GM12873 (cell line): ENCODE measurements at regions not wholly inside any gene's neighbourhood (a gene's known extent, or its start where the extent isn't known, plus 50 kb on each side); places are given as distances from the start of the nearest gene placed in this dataset.

Experiments used
- TF ChIP-seq, protein P1 (sequence below): IDR thresholded peaks from 2 replicates; pipeline ENCODE4 v1.5.1; 2012; ENCODE audit warnings: low read depth, mild to moderate bottlenecking, moderate library complexity, low read length, control low read depth; ENCODE audit not compliant: insufficient read depth; ENCODE audit errors: missing control alignments

DNA sequence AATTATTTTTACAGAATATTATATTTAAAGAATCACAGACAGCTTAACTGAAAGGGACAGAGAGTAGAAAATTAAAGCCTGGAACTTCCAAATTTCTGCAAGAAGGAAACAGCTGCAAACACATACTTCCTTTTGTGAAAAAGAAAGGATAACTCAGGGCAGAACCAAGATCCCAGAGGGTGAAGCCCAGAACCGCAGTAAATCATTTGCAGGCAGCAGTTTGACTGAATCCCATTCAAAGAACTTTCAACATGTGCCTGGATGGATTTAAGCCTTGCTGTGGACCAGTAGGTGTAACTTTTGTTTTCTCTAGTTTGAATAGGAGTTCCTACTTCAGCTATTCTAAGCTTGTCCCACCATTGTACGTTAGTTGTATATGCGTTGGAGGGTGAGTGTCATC lies 733.2 kb downstream of the ROBO2 start:
- TF ChIP-seq, protein P1, sequence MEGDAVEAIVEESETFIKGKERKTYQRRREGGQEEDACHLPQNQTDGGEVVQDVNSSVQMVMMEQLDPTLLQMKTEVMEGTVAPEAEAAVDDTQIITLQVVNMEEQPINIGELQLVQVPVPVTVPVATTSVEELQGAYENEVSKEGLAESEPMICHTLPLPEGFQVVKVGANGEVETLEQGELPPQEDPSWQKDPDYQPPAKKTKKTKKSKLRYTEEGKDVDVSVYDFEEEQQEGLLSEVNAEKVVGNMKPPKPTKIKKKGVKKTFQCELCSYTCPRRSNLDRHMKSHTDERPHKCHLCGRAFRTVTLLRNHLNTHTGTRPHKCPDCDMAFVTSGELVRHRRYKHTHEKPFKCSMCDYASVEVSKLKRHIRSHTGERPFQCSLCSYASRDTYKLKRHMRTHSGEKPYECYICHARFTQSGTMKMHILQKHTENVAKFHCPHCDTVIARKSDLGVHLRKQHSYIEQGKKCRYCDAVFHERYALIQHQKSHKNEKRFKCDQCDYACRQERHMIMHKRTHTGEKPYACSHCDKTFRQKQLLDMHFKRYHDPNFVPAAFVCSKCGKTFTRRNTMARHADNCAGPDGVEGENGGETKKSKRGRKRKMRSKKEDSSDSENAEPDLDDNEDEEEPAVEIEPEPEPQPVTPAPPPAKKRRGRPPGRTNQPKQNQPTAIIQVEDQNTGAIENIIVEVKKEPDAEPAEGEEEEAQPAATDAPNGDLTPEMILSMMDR, result no peak

DNA sequence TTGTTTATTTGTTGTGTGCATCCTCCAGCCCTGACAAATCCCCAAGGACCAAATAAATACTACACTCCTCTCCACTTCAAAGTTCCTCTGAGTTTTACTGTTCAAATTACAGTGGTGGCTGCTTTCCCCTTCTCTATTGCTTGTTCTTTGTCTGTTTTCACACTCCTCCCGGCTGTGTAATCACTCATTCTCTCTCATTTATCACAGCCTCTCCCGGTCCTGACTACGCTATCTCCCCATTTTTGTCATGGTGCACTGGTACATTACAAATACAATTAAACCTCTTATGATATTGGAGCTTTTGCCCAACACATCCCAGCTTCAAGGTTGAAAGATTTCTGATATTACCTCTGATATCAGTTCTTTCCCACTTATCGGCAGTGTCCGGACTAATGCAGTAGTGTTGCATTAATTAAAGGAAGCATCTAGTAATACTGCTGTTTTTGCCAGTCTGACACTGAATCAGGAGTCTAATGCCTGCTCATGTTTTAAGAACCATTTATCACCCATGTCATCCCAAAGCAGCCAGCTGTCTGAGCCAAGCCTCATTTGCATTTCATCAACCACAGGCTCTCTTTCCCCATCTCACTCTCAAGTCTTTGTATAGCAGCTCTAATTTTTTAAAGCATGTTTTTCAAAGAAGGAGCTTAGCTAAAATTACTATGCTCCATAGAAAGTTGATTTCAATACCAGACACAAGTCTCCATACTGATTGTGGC lies 740.5 kb downstream of the ROBO2 start:
- TF ChIP-seq, protein P1, result no peak

DNA sequence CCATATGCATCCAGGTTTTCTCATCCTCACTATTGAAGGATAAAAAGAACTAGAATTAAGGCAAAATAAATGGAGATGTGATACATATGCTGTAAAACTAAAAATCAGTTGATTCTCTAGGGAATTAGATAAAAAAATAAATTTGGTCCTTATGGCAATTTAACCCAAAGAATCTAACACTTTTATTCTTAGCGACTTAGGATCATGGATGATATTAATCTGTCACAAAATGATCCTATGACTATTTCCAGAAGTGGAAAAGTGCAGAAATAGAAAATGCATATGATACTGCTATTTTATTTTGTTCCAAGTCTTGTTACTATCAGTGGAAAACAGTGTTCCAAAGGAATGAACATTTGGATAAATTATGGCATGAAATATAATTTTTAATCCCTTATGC lies 746.3 kb downstream of the ROBO2 start:
- TF ChIP-seq, protein P1, result no peak

DNA sequence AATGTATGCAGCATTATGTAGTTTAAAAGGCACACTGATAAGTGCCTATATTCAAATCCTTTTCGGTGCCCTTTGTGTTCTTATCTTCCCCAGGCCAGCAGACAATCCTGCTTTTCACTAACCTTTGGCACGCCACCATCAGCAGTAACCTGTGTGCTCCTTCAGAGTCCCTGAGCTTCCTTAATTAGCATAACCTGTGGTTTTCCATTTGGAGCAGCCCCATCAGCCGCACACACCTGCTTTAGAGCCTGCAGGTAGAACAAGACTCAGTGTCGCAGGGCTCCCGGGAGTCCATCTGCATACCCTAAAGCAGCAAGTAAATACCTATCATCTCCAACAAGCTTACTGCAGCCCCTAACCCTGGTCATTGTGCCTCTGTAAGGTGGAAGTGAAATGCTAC lies 755.1 kb downstream of the ROBO2 start:
- TF ChIP-seq, protein P1, result no peak

DNA sequence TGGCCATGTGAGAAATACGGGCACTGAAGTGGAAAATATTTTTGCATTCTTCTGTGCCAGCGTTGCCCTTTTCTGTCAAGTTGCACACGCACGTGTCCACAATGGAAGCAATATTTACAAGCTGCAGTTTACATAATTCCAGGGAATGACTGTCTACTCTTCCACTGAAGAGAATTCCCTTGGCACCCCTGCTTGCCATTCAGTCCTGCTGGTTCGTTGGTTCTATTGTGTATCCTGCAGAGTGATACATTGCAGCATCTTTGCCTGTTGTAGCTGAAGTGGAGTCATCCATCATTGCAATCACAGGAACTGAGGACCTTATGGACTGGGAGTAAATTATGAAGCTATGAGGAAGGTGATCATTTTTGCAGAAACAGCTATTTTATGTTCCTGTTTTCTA lies 759.4 kb downstream of the ROBO2 start:
- TF ChIP-seq, protein P1, result no peak

DNA sequence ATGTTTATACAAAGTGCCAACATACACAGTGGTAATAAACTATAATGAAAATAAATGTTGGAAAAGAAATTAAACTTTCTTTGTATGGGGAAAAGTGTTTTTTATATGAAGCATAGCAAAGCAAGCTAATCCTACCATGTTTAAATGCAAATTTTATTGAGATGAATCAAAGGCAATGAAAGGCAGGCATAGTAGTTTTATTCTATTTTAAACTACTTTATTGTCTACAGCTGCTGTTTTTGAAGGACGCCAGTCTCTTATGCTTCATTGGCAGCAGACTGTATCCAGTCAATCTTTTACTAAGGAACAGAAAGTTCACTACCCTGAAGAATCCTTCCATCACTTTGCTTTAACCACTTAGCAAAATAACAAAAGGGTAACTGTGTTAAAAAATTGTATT lies 761.0 kb downstream of the ROBO2 start:
- TF ChIP-seq, protein P1, result no peak

DNA sequence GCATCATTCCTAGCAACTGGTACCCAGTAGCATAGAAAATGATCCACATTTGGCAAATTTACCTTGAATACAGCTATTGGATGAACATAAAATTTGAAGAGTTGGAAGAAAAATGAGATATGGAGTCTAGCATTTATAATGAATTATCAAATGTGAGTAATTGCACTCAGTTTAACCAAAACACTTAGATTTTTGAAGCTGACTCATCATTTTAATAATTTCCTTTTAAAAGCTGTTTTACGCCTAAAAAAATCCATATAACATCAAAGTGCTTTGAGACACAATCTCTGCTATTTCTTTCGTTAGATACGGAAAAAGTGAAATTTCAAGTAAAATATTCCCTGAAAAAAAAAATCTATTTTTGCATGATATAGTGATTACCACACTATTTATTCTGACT lies 767.4 kb downstream of the ROBO2 start:
- TF ChIP-seq, protein P1, result no peak
